ENCODE measurements at regions not wholly inside any gene's neighbourhood (a gene's known extent, or its start where the extent isn't known, plus 50 kb on each side); places are given as distances from the start of the nearest gene placed in this dataset.

- Histone ChIP-seq H2AFZ (ENCODE audit: low read depth, low read length) (no peak overlapping the region), H3K9me3 (ENCODE audit: low read length) (no peaks in the 10 kb centered on the region), H3K9ac (ENCODE audit: low read length) (no peak overlapping the region), H3F3A (ENCODE audit: insufficient read depth, low read length, poor library complexity, severe bottlenecking) (no peaks in the 10 kb centered on the region), H3K27me3 (ENCODE audit: insufficient read depth, low read depth, low read length) (no peaks in the 10 kb centered on the region), H3K9me2 (ENCODE audit: insufficient read depth, low read length) (no peaks in the 10 kb centered on the region), H3K4me3 (ENCODE audit: low read length) (no peak overlapping the region), H3K36me3 (ENCODE audit: insufficient read depth, low read length) (no peaks in the 10 kb centered on the region), H3K79me2 (replicated peaks; ENCODE audit: insufficient read depth, low read length) (no peaks in the 10 kb centered on the region), H3K4me2 (ENCODE audit: low read length) (no peak overlapping the region), H4K20me1 (ENCODE audit: insufficient read depth) (no peaks in the 10 kb centered on the region), H3K27ac (ENCODE audit: low read length) (no peak overlapping the region)
- TF ChIP-seq EP300 (conservative IDR thresholded peaks at IDR 0.05; ENCODE audit: poor library complexity, severe bottlenecking) = no peak
- TF ChIP-seq REST (IDR thresholded peaks at IDR 0.05; ENCODE audit: borderline replicate concordance) = no peak
- no peak for TF ChIP-seq RAD21 (conservative IDR thresholded peaks at IDR 0.05)
- TF ChIP-seq MXI1 (conservative IDR thresholded peaks at IDR 0.05; ENCODE audit: poor library complexity, severe bottlenecking) = no peak
- no peak for TF ChIP-seq EZH2 (IDR thresholded peaks at IDR 0.05; ENCODE audit: borderline replicate concordance, insufficient read depth, low read length, poor library complexity, severe bottlenecking)
- no peak for TF ChIP-seq TAF1 (IDR thresholded peaks at IDR 0.05; ENCODE audit: low read depth)
- TF ChIP-seq POLR2AphosphoS5 (IDR thresholded peaks at IDR 0.05) = no peak
- TF ChIP-seq CTCF (IDR thresholded peaks at IDR 0.05; ENCODE audit: poor library complexity, severe bottlenecking) = no peak
- no peak for TF ChIP-seq SMC3 (conservative IDR thresholded peaks at IDR 0.05; ENCODE audit: poor library complexity)
Measured at GRCh38 chr6:91376686-91377085, 789.8 kb upstream of the MAP3K7 start.

- Histone ChIP-seq H2AFZ (ENCODE audit: low read depth, low read length) (no peak overlapping the region), H3K9me3 (ENCODE audit: low read length) (no peaks in the 10 kb centered on the region), H3K4me3 (ENCODE audit: low read length) (no peak overlapping the region), H3K9me2 (ENCODE audit: insufficient read depth, low read length) (no peaks in the 10 kb centered on the region), H3K27ac (ENCODE audit: low read length) (no peak overlapping the region), H3K79me2 (replicated peaks; ENCODE audit: insufficient read depth, low read length) (no peaks in the 10 kb centered on the region), H3K27me3 (ENCODE audit: insufficient read depth, low read depth, low read length) (no peaks in the 10 kb centered on the region), H3F3A (ENCODE audit: insufficient read depth, low read length, poor library complexity, severe bottlenecking) (no peaks in the 10 kb centered on the region), H3K9ac (ENCODE audit: low read length) (no peak overlapping the region), H3K4me2 (ENCODE audit: low read length) (no peak overlapping the region), H4K20me1 (ENCODE audit: insufficient read depth) (no peaks in the 10 kb centered on the region), H3K36me3 (ENCODE audit: insufficient read depth, low read length) (no peaks in the 10 kb centered on the region)
- TF ChIP-seq EP300 (conservative IDR thresholded peaks at IDR 0.05; ENCODE audit: poor library complexity, severe bottlenecking) (no peak), REST (IDR thresholded peaks at IDR 0.05; ENCODE audit: borderline replicate concordance) (no peak), RAD21 (conservative IDR thresholded peaks at IDR 0.05) (no peak)
Measured at GRCh38 chr6:91366781-91367180, 779.9 kb upstream of the MAP3K7 start.
